HG02623 (cell line): ENCODE measurements at regions not wholly inside any gene's neighbourhood (a gene's known extent, or its start where the extent isn't known, plus 50 kb on each side); places are given as distances from the start of the nearest gene placed in this dataset.

ENCODE experiments used
- ATAC-seq: cut with Tn5 transposase; IDR thresholded peaks from one replicate; pipeline ENCODE4 v1.9.1; 2021; ENCODE audit warnings: moderate library complexity; ENCODE audit not compliant: unreplicated experiment

GRCh38 chr14:29265852-29266251, 499.3 kb downstream of the FOXG1 start:
- ATAC-seq: no peak

GRCh38 chr14:29271669-29272068, 505.1 kb downstream of the FOXG1 start:
- no peak for ATAC-seq

- no peak for ATAC-seq
Measured at GRCh38 chr14:29273513-29273912, 506.9 kb downstream of the FOXG1 start.

- no peak for ATAC-seq
Measured at GRCh38 chr14:29274890-29275596, 508.5 kb downstream of the FOXG1 start.

- no peak for ATAC-seq
Measured at GRCh38 chr14:29278301-29279263, 512.0 kb downstream of the FOXG1 start.

- ATAC-seq: no peak
Measured at GRCh38 chr14:29282169-29282568, 515.6 kb downstream of the FOXG1 start.

GRCh38 chr14:29290441-29290840, 523.9 kb downstream of the FOXG1 start:
- ATAC-seq: no peak

GRCh38 chr14:29299372-29299771, 532.8 kb downstream of the FOXG1 start:
- ATAC-seq: no peak

GRCh38 chr14:29301571-29301970, 535.0 kb downstream of the FOXG1 start:
- ATAC-seq: no peak

GRCh38 chr14:29310210-29310609, 543.6 kb downstream of the FOXG1 start:
- ATAC-seq: no peak

- ATAC-seq: no peak
Measured at GRCh38 chr14:29310757-29311156, 544.2 kb downstream of the FOXG1 start.

- no peak for ATAC-seq
Measured at GRCh38 chr14:29311983-29312382, 545.4 kb downstream of the FOXG1 start.

- ATAC-seq: no peak
Measured at GRCh38 chr14:29316936-29317335, 550.3 kb downstream of the FOXG1 start.

- ATAC-seq: no peak
Measured at GRCh38 chr14:29317423-29317822, 550.8 kb downstream of the FOXG1 start.

- ATAC-seq: no peak
Measured at GRCh38 chr14:29320286-29320685, 553.7 kb downstream of the FOXG1 start.

- no peak for ATAC-seq
Measured at GRCh38 chr14:29321646-29322045, 555.1 kb downstream of the FOXG1 start.

GRCh38 chr14:29339494-29340172, 573.0 kb downstream of the FOXG1 start:
- ATAC-seq: no peak

- ATAC-seq: no peak
Measured at GRCh38 chr14:29348504-29348903, 579.1 kb downstream of the PRKD1 start.

- ATAC-seq: no peak
Measured at GRCh38 chr14:29350496-29350895, 577.2 kb downstream of the PRKD1 start.

- ATAC-seq: no peak
Measured at GRCh38 chr14:29351996-29352705, 575.5 kb downstream of the PRKD1 start.

GRCh38 chr14:29352706-29353080, 575.0 kb downstream of the PRKD1 start:
- no peak for ATAC-seq
